ENCODE measurements at regions not wholly inside any gene's neighbourhood (a gene's known extent, or its start where the extent isn't known, plus 50 kb on each side); places are given as distances from the start of the nearest gene placed in this dataset.
"Not testable (repeated sequence)": the region's sequence is repeated elsewhere in the genome, so short reads cannot be mapped to it uniquely, and the experiment has no call there.

GRCh38 chr13:65677906-65678305, 1552.2 kb downstream of the PCDH9 start:
- no peak overlapping the region for H3K4me3 Mint-ChIP-seq (ENCODE audit: unreplicated experiment)
- H3K27ac Mint-ChIP-seq (ENCODE audit: unreplicated experiment), result no peak overlapping the region
- peaks cover 9% of the 10 kb centered on the region for H3K36me3 Mint-ChIP-seq (ENCODE audit: low read depth)
- H3K27me3 Mint-ChIP-seq (ENCODE audit: low read depth), result no peaks in the 10 kb centered on the region
- peaks cover 13% of the 10 kb centered on the region for H3K4me1 Mint-ChIP-seq (ENCODE audit: low read depth)
- peak; percentile 39 for TF ChIP-seq CTCF (IDR thresholded peaks at IDR 0.05)
- no peak for DNase-seq (ENCODE audit: low spot score)
- peaks cover 15% of the 10 kb centered on the region for H3K9me3 Mint-ChIP-seq (ENCODE audit: low read depth)

- H3K27me3 Mint-ChIP-seq (ENCODE audit: low read depth); H3K4me3 Mint-ChIP-seq (ENCODE audit: unreplicated experiment); H3K27ac Mint-ChIP-seq (ENCODE audit: unreplicated experiment): not testable (repeated sequence)
- peaks cover 13% of the 10 kb centered on the region for H3K4me1 Mint-ChIP-seq (ENCODE audit: low read depth)
- H3K36me3 Mint-ChIP-seq (ENCODE audit: low read depth), result peaks cover 26% of the 10 kb centered on the region
- H3K9me3 Mint-ChIP-seq (ENCODE audit: low read depth), result peaks cover 39% of the 10 kb centered on the region
- DNase-seq (ENCODE audit: low spot score), result peak; percentile 78
Observed at GRCh38 chr13:65675383-65675782, 1554.8 kb downstream of the PCDH9 start.

- no peak overlapping the region for H3K4me3 Mint-ChIP-seq (ENCODE audit: unreplicated experiment)
- no peaks in the 10 kb centered on the region for H3K27me3 Mint-ChIP-seq (ENCODE audit: low read depth)
- peaks cover 54% of the 10 kb centered on the region for H3K9me3 Mint-ChIP-seq (ENCODE audit: low read depth)
- no peak overlapping the region for H3K27ac Mint-ChIP-seq (ENCODE audit: unreplicated experiment)
- TF ChIP-seq CTCF (IDR thresholded peaks at IDR 0.05), result no peak
- peaks cover 31% of the 10 kb centered on the region for H3K36me3 Mint-ChIP-seq (ENCODE audit: low read depth)
- H3K4me1 Mint-ChIP-seq (ENCODE audit: low read depth), result peaks cover 5% of the 10 kb centered on the region
- DNase-seq (ENCODE audit: low spot score), result no peak
Observed at GRCh38 chr13:65670014-65670625, 1560.0 kb downstream of the PCDH9 start.

GRCh38 chr13:65660731-65661130, 1569.4 kb downstream of the PCDH9 start:
- peaks cover 2% of the 10 kb centered on the region for H3K36me3 Mint-ChIP-seq (ENCODE audit: low read depth)
- TF ChIP-seq CTCF (IDR thresholded peaks at IDR 0.05), result no peak
- H3K9me3 Mint-ChIP-seq (ENCODE audit: low read depth), result peaks cover 7% of the 10 kb centered on the region
- H3K4me3 Mint-ChIP-seq (ENCODE audit: unreplicated experiment), result no peak overlapping the region
- H3K27me3 Mint-ChIP-seq (ENCODE audit: low read depth), result no peaks in the 10 kb centered on the region
- DNase-seq (ENCODE audit: low spot score), result no peak
- peaks cover 3% of the 10 kb centered on the region for H3K4me1 Mint-ChIP-seq (ENCODE audit: low read depth)
- H3K27ac Mint-ChIP-seq (ENCODE audit: unreplicated experiment), result no peak overlapping the region

GRCh38 chr13:65656740-65657329, 1573.3 kb downstream of the PCDH9 start:
- no peaks in the 10 kb centered on the region for H3K27me3 Mint-ChIP-seq (ENCODE audit: low read depth)
- peaks cover 5% of the 10 kb centered on the region for H3K4me1 Mint-ChIP-seq (ENCODE audit: low read depth)
- TF ChIP-seq CTCF (IDR thresholded peaks at IDR 0.05), result peak; percentile 98
- H3K9me3 Mint-ChIP-seq (ENCODE audit: low read depth), result no peaks in the 10 kb centered on the region
- no peak overlapping the region for H3K27ac Mint-ChIP-seq (ENCODE audit: unreplicated experiment)
- no peak for DNase-seq (ENCODE audit: low spot score)
- H3K36me3 Mint-ChIP-seq (ENCODE audit: low read depth), result no peaks in the 10 kb centered on the region
- H3K4me3 Mint-ChIP-seq (ENCODE audit: unreplicated experiment), result no peak overlapping the region

GRCh38 chr13:65653613-65654012, 1576.5 kb downstream of the PCDH9 start:
- Mint-ChIP-seq H3K36me3 (ENCODE audit: low read depth) (no peaks in the 10 kb centered on the region), H3K4me1 (ENCODE audit: low read depth) (peaks cover 5% of the 10 kb centered on the region), H3K27me3 (ENCODE audit: low read depth) (no peaks in the 10 kb centered on the region), H3K27ac (ENCODE audit: unreplicated experiment) (no peak overlapping the region), H3K4me3 (ENCODE audit: unreplicated experiment) (no peak overlapping the region), H3K9me3 (ENCODE audit: low read depth) (no peaks in the 10 kb centered on the region)
- no peak for TF ChIP-seq CTCF (IDR thresholded peaks at IDR 0.05)
- no peak for DNase-seq (ENCODE audit: low spot score)
